Sigmoid colon (tissue), 4 donors: ENCODE measurements at regions not wholly inside any gene's neighbourhood (a gene's known extent, or its start where the extent isn't known, plus 50 kb on each side); places are given as distances from the start of the nearest gene placed in this dataset.

Experiments
- CTCF ChIP-seq, 4 experiments: fragments of 450-650 bp in 3 of 4; fragments of 200-600 bp in 1 of 4; IDR thresholded peaks; one replicate each; pipeline ENCODE4 v1.5.1; 2016 to 2019; ENCODE audit warnings: antibody characterized with exemption in 4 of 4, mild to moderate bottlenecking in 3 of 4, moderate library complexity in 2 of 4
- EP300 ChIP-seq, 4 donors: sonication (generic); formaldehyde crosslinking; IDR thresholded peaks; one replicate each; pipeline ENCODE4 v1.6.1; 2017; ENCODE audit warnings: antibody characterized with exemption in 4 of 4
- POLR2A ChIP-seq, 2 donors: fragments of 450-650 bp; IDR thresholded peaks; one replicate each; pipeline ENCODE4 v1.6.1; 2016; ENCODE audit warnings: antibody characterized with exemption in 2 of 2, mild to moderate bottlenecking in 2 of 2, moderate library complexity in 2 of 2
- POLR2AphosphoS5 ChIP-seq, 4 donors: sonication (generic); formaldehyde crosslinking; IDR thresholded peaks; one replicate each; pipeline ENCODE4 v1.6.1; 2017; ENCODE audit warnings: antibody characterized with exemption in 4 of 4

DNA sequence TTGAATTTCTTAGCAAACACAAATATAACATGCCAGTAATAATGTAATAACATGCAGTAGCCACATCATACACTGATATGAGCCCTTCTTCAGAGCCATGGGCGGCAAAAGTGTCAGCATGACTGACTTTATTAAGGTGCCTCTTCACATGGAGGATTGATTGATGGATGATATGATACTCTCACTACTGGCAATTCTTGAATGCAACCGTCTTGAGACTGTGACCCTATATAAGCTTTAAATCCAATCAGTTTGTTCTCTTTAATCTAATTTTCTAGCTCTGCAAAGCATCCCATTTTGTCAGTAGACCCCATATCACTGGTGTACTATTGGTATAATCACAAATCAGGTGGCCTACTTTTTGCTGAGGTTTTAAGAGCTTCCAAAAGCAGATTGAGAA, 463.7 kb upstream of the ROBO2 start:
- TF ChIP-seq CTCF (IDR thresholded peaks at IDR 0.05) (no peak), POLR2A (IDR thresholded peaks at IDR 0.05) (no peak), EP300 (IDR thresholded peaks at IDR 0.05) (no peak), POLR2AphosphoS5 (IDR thresholded peaks at IDR 0.05) (no peak)
